ENCODE measurements at regions not wholly inside any gene's neighbourhood (a gene's known extent, or its start where the extent isn't known, plus 50 kb on each side); places are given as distances from the start of the nearest gene placed in this dataset.
A peak's percentile ranks its signal among the peaks of the same experiment; 100 is the strongest.

GRCh38 chr11:10925149-10925926 lies 67.5 kb upstream of the ZBED5 start:
- H3K4me3 ChIP-seq (ENCODE audit: low read depth in 1 of 2, low read length in 2 of 2): no peak overlapping the region
- peaks cover 0 to 2% of the 10 kb centered on the region in 2 donors for H3K4me1 ChIP-seq (ENCODE audit: control insufficient read depth in 2 of 2, insufficient read depth in 2 of 2, low read length in 1 of 2)
- 59 to 71% methylated on average over 6 of the region's 6 CpGs for WGBS, 2 donors
- H3K27ac ChIP-seq (ENCODE audit: low read depth in 2 of 2, low read length in 1 of 2): peak overlapping the region; percentile 4 to 68
- no peaks in the 10 kb centered on the region for H3K9me3 ChIP-seq (ENCODE audit: control insufficient read depth in 2 of 2, insufficient read depth in 1 of 2, low read depth in 1 of 2, low read length in 1 of 2)
- H3K36me3 ChIP-seq (ENCODE audit: control insufficient read depth in 2 of 2, insufficient read depth in 2 of 2, low read length in 1 of 2): no peaks in the 10 kb centered on the region
- no peaks in the 10 kb centered on the region for H3K27me3 ChIP-seq (ENCODE audit: control insufficient read depth in 1 of 2, insufficient read depth in 2 of 2, low read length in 2 of 2)

GRCh38 chr11:10923882-10924281 lies 66.0 kb upstream of the ZBED5 start:
- Histone ChIP-seq H3K9me3 (ENCODE audit: control insufficient read depth in 2 of 2, insufficient read depth in 1 of 2, low read depth in 1 of 2, low read length in 1 of 2) (no peaks in the 10 kb centered on the region), H3K27ac (ENCODE audit: low read depth in 2 of 2, low read length in 1 of 2) (no peak overlapping the region), H3K27me3 (ENCODE audit: control insufficient read depth in 1 of 2, insufficient read depth in 2 of 2, low read length in 2 of 2) (no peaks in the 10 kb centered on the region), H3K36me3 (ENCODE audit: control insufficient read depth in 2 of 2, insufficient read depth in 2 of 2, low read length in 1 of 2) (no peaks in the 10 kb centered on the region), H3K4me1 (ENCODE audit: control insufficient read depth in 2 of 2, insufficient read depth in 2 of 2, low read length in 1 of 2) (peaks cover 0 to 2% of the 10 kb centered on the region in 2 donors), H3K4me3 (ENCODE audit: low read depth in 1 of 2, low read length in 2 of 2) (no peak overlapping the region)

- 50 to 64% methylated on average over 1 of the region's 1 CpG for WGBS, 2 donors
- Histone ChIP-seq H3K27me3 (ENCODE audit: control insufficient read depth in 1 of 2, insufficient read depth in 2 of 2, low read length in 2 of 2) (no peaks in the 10 kb centered on the region), H3K36me3 (ENCODE audit: control insufficient read depth in 2 of 2, insufficient read depth in 2 of 2, low read length in 1 of 2) (no peaks in the 10 kb centered on the region), H3K4me1 (ENCODE audit: control insufficient read depth in 2 of 2, insufficient read depth in 2 of 2, low read length in 1 of 2) (peaks cover 0 to 2% of the 10 kb centered on the region in 2 donors), H3K4me3 (ENCODE audit: low read depth in 1 of 2, low read length in 2 of 2) (no peak overlapping the region), H3K27ac (ENCODE audit: low read depth in 2 of 2, low read length in 1 of 2) (no peak overlapping the region), H3K9me3 (ENCODE audit: control insufficient read depth in 2 of 2, insufficient read depth in 1 of 2, low read depth in 1 of 2, low read length in 1 of 2) (no peaks in the 10 kb centered on the region)
Measured at GRCh38 chr11:10922892-10923291, 65.0 kb upstream of the ZBED5 start.

GRCh38 chr11:10920875-10921274 lies 63.0 kb upstream of the ZBED5 start:
- H3K36me3 ChIP-seq (ENCODE audit: control insufficient read depth in 2 of 2, insufficient read depth in 2 of 2, low read length in 1 of 2): no peaks in the 10 kb centered on the region
- H3K27me3 ChIP-seq (ENCODE audit: control insufficient read depth in 1 of 2, insufficient read depth in 2 of 2, low read length in 2 of 2): no peaks in the 10 kb centered on the region
- no peak overlapping the region for H3K27ac ChIP-seq (ENCODE audit: low read depth in 2 of 2, low read length in 1 of 2)
- H3K9me3 ChIP-seq (ENCODE audit: control insufficient read depth in 2 of 2, insufficient read depth in 1 of 2, low read depth in 1 of 2, low read length in 1 of 2): no peaks in the 10 kb centered on the region
- peaks cover 0 to 2% of the 10 kb centered on the region in 2 donors for H3K4me1 ChIP-seq (ENCODE audit: control insufficient read depth in 2 of 2, insufficient read depth in 2 of 2, low read length in 1 of 2)
- H3K4me3 ChIP-seq (ENCODE audit: low read depth in 1 of 2, low read length in 2 of 2): no peak overlapping the region

GRCh38 chr11:10920205-10920604 lies 62.4 kb upstream of the ZBED5 start:
- no peaks in the 10 kb centered on the region for H3K36me3 ChIP-seq (ENCODE audit: control insufficient read depth in 2 of 2, insufficient read depth in 2 of 2, low read length in 1 of 2)
- 50 to 62% methylated on average over 1 of the region's 1 CpG for WGBS, 2 donors
- H3K4me3 ChIP-seq (ENCODE audit: low read depth in 1 of 2, low read length in 2 of 2): no peak overlapping the region
- H3K27me3 ChIP-seq (ENCODE audit: control insufficient read depth in 1 of 2, insufficient read depth in 2 of 2, low read length in 2 of 2): no peaks in the 10 kb centered on the region
- H3K4me1 ChIP-seq (ENCODE audit: control insufficient read depth in 2 of 2, insufficient read depth in 2 of 2, low read length in 1 of 2): peaks cover 0 to under 1% of the 10 kb centered on the region in 2 donors
- H3K9me3 ChIP-seq (ENCODE audit: control insufficient read depth in 2 of 2, insufficient read depth in 1 of 2, low read depth in 1 of 2, low read length in 1 of 2): no peaks in the 10 kb centered on the region
- no peak overlapping the region for H3K27ac ChIP-seq (ENCODE audit: low read depth in 2 of 2, low read length in 1 of 2)

DNA sequence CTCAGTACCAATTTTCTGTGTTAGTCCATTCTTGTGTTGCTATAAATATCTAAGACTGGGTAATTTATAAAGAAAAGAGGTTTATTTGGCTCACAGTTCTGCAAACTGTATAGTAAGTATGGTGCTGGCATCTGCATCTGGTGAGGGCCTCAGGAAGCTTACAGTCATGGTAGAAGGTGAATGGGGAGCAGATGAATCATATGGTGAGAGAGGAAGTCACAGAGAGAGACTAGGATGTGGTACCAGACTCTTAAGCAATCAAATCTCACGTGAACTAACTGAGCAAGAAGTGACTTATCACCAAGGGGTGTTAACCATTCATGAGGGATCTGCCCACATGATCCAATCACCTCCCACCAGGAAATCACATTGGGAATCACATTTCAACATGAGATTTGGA lies 60.8 kb upstream of the ZBED5 start:
- H3K4me1 ChIP-seq (ENCODE audit: control insufficient read depth in 2 of 2, insufficient read depth in 2 of 2, low read length in 1 of 2): no peaks in the 10 kb centered on the region
- WGBS, 2 donors: 45 to 54% methylated on average over 1 of the region's 1 CpG
- H3K27ac ChIP-seq (ENCODE audit: low read depth in 2 of 2, low read length in 1 of 2): no peak overlapping the region

DNA sequence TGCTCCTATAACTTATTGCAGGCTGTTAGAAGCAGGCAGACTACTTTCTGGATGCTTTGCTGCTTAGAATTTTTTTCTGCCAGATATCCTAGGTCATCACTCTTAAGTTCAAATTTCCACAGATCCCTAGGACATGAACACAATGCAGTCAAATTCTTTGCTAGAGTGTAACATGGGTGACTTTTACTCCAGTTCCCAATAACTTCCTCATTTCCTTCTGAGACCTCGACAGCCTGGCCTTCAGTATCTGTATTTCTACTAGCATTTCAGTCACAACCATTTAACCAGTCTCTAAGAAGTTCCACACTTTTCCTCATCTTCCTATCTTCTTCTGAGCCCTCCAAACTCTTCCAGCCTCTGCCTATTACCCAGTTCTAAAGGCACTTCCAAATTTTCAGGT lies 60.4 kb upstream of the ZBED5 start:
- Histone ChIP-seq H3K27ac (ENCODE audit: low read depth in 2 of 2, low read length in 1 of 2) (no peak overlapping the region), H3K27me3 (ENCODE audit: control insufficient read depth in 1 of 2, insufficient read depth in 2 of 2, low read length in 2 of 2) (no peaks in the 10 kb centered on the region), H3K9me3 (ENCODE audit: control insufficient read depth in 2 of 2, insufficient read depth in 1 of 2, low read depth in 1 of 2, low read length in 1 of 2) (no peaks in the 10 kb centered on the region), H3K4me3 (ENCODE audit: low read depth in 1 of 2, low read length in 2 of 2) (no peak overlapping the region), H3K4me1 (ENCODE audit: control insufficient read depth in 2 of 2, insufficient read depth in 2 of 2, low read length in 1 of 2) (no peaks in the 10 kb centered on the region), H3K36me3 (ENCODE audit: control insufficient read depth in 2 of 2, insufficient read depth in 2 of 2, low read length in 1 of 2) (no peaks in the 10 kb centered on the region)
- 81 to 89% methylated on average over 1 of the region's 1 CpG for WGBS, 2 donors

More for the DNA sequence above, 60.8 kb upstream of the ZBED5 start:
- no peaks in the 10 kb centered on the region for H3K27me3 ChIP-seq (ENCODE audit: control insufficient read depth in 1 of 2, insufficient read depth in 2 of 2, low read length in 2 of 2)
- H3K36me3 ChIP-seq (ENCODE audit: control insufficient read depth in 2 of 2, insufficient read depth in 2 of 2, low read length in 1 of 2): no peaks in the 10 kb centered on the region
- H3K4me3 ChIP-seq (ENCODE audit: low read depth in 1 of 2, low read length in 2 of 2): no peak overlapping the region
- H3K9me3 ChIP-seq (ENCODE audit: control insufficient read depth in 2 of 2, insufficient read depth in 1 of 2, low read depth in 1 of 2, low read length in 1 of 2): no peaks in the 10 kb centered on the region

DNA sequence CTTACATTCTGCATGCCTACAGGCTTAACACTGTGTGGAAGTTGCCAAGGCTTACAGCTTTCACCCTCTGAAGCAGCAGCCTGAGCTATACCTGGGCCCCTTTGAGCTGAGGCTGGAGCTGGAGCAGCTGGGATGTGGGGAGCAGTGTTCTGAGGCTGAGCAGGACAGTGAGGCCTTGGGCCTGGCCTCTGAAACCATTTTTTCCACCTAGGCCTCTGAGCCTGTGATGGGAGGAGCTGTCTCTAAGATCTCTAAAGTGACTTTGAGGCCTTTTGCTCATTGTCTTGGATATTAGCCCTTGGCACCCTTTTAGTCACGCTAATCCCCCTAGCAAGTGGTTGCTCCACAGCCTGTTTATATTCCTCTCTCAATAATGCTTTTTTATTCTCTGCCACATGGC lies 59.9 kb upstream of the ZBED5 start:
- Histone ChIP-seq H3K9me3 (ENCODE audit: control insufficient read depth in 2 of 2, insufficient read depth in 1 of 2, low read depth in 1 of 2, low read length in 1 of 2) (no peaks in the 10 kb centered on the region), H3K4me1 (ENCODE audit: control insufficient read depth in 2 of 2, insufficient read depth in 2 of 2, low read length in 1 of 2) (no peaks in the 10 kb centered on the region), H3K4me3 (ENCODE audit: low read depth in 1 of 2, low read length in 2 of 2) (no peak overlapping the region), H3K27me3 (ENCODE audit: control insufficient read depth in 1 of 2, insufficient read depth in 2 of 2, low read length in 2 of 2) (no peaks in the 10 kb centered on the region), H3K36me3 (ENCODE audit: control insufficient read depth in 2 of 2, insufficient read depth in 2 of 2, low read length in 1 of 2) (no peaks in the 10 kb centered on the region), H3K27ac (ENCODE audit: low read depth in 2 of 2, low read length in 1 of 2) (no peak overlapping the region)
- 54 to 56% methylated on average over 1 of the region's 1 CpG for WGBS, 2 donors

DNA sequence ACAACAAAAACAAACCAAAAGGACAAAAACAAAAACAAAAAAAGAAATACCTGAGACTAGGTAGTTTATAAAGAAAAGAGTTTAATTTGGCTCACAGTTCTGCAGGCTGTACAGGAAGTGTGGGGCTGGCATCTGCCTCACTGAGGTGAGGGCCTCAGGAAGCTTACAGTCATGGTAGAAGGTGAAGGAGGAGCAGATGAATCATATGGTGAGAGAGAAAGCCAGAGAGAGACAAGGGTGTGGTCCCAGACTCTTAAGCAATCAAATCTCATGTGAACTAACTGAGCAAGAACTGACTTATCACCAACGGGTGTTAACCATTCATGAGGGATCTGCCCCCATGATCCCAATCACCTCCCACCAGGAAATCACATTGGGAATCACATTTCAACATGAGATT lies 58.8 kb upstream of the ZBED5 start:
- Histone ChIP-seq H3K4me1 (ENCODE audit: control insufficient read depth in 2 of 2, insufficient read depth in 2 of 2, low read length in 1 of 2) (no peaks in the 10 kb centered on the region), H3K9me3 (ENCODE audit: control insufficient read depth in 2 of 2, insufficient read depth in 1 of 2, low read depth in 1 of 2, low read length in 1 of 2) (no peaks in the 10 kb centered on the region), H3K4me3 (ENCODE audit: low read depth in 1 of 2, low read length in 2 of 2) (no peak overlapping the region), H3K27ac (ENCODE audit: low read depth in 2 of 2, low read length in 1 of 2) (no peak overlapping the region), H3K27me3 (ENCODE audit: control insufficient read depth in 1 of 2, insufficient read depth in 2 of 2, low read length in 2 of 2) (no peaks in the 10 kb centered on the region), H3K36me3 (ENCODE audit: control insufficient read depth in 2 of 2, insufficient read depth in 2 of 2, low read length in 1 of 2) (no peaks in the 10 kb centered on the region)
- WGBS, 2 donors: 0% methylated on average over 1 of the region's 1 CpG; no CpG with 5 or more reads in 1 of the 2 donors

- Histone ChIP-seq H3K4me1 (ENCODE audit: control insufficient read depth in 2 of 2, insufficient read depth in 2 of 2, low read length in 1 of 2) (no peaks in the 10 kb centered on the region), H3K9me3 (ENCODE audit: control insufficient read depth in 2 of 2, insufficient read depth in 1 of 2, low read depth in 1 of 2, low read length in 1 of 2) (no peaks in the 10 kb centered on the region), H3K36me3 (ENCODE audit: control insufficient read depth in 2 of 2, insufficient read depth in 2 of 2, low read length in 1 of 2) (no peaks in the 10 kb centered on the region), H3K4me3 (ENCODE audit: low read depth in 1 of 2, low read length in 2 of 2) (no peak overlapping the region), H3K27me3 (ENCODE audit: control insufficient read depth in 1 of 2, insufficient read depth in 2 of 2, low read length in 2 of 2) (no peaks in the 10 kb centered on the region), H3K27ac (ENCODE audit: low read depth in 2 of 2, low read length in 1 of 2) (no peak overlapping the region)
- 83 to 90% methylated on average over 2 of the region's 2 CpGs for WGBS, 2 donors
Measured at GRCh38 chr11:10914050-10914449, 56.2 kb upstream of the ZBED5 start.
